HG02938 (cell line): ENCODE measurements at regions not wholly inside any gene's neighbourhood (a gene's known extent, or its start where the extent isn't known, plus 50 kb on each side); places are given as distances from the start of the nearest gene placed in this dataset.
"Not testable (repeated sequence)": the region's sequence is repeated elsewhere in the genome, so short reads cannot be mapped to it uniquely, and the experiment has no call there.

ENCODE experiments used
- ATAC-seq: cut with Tn5 transposase; IDR thresholded peaks from one replicate; pipeline ENCODE4 v1.9.1; 2021; ENCODE audit warnings: mild to moderate bottlenecking, moderate library complexity; ENCODE audit not compliant: unreplicated experiment

- ATAC-seq: no peak
Measured at GRCh38 chr2:150120326-150120955, 367.0 kb downstream of the RND3 start.

DNA sequence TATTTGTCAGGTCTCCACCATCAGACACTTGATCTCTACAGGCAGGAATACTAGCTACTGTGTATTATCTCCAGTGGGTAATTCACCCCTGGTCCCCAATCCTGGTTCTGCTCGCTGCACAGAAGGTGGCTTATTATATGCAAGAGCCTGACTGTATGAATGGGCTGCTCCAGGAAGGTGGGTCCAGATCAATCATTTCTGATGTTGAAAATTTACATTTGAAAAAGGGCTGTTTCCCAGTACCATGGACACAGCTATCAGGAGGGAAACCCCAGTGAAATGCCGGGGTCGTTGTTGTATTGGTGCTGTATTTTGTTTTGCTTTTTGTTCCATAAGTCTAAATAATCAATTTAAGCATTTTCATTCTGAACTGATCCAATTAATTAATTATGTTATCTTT is 367.6 kb downstream of the RND3 start:
- no peak for ATAC-seq

DNA sequence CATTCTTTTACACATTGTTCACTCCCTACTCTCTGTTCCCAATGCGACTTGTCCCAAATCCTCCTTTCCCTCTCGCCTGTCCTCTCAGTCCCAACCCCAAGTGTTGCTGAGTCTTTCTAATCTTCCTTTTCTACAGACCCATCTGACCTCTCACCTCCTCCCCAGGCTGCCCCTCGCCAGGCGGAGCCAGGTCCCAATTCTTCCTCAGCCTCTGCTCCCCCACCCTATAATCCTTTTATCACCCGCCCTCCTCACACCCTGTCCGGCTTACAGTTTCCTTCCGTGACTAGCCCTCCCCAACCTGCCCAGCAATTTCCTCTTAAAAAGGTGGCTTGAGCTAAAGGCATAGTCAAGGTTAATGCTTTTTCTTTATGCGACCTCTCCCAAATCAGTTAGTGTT is 373.4 kb downstream of the RND3 start:
- ATAC-seq: not testable (repeated sequence)

GRCh38 chr2:150110548-150110947 is 376.9 kb downstream of the RND3 start:
- no peak for ATAC-seq

DNA sequence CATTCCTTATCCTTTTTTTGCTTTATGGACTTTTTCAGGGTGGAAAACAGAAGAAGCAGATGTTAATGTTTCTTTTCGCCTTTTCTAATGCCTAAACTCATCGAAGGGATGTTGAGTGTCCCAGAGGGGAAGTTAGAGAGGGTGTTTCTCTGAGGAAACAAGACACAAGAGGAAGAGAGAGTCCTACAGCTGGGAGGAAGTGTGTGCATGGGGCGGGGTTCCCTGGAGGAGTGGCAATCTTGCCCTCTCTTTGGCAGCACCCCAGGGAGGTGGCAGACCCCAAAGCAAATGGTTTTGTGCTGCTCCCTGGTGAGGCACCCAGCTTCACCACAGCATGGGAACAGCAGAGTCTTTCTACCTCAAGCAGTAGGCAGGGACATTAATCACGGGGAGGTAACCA is 377.6 kb downstream of the RND3 start:
- no peak for ATAC-seq

DNA sequence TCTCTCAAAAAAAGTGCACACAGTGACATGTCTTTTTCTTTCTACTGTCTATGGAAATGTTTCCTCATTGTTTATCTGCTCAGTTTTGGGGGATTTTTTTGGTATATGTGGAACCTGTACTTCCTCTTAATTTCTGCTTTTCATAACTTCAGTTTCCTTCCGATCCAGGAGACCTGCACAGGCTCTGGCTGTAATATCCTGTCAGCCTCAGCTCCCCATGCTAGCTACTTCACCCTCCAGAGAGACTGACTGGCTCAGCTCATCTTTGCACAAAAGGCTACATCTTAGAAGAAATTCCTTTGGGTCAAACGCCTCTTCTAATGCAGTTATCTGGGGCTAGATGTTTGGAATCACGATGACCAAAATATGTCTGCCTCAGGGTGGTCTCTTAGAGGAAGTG is 378.4 kb downstream of the RND3 start:
- ATAC-seq: no peak

DNA sequence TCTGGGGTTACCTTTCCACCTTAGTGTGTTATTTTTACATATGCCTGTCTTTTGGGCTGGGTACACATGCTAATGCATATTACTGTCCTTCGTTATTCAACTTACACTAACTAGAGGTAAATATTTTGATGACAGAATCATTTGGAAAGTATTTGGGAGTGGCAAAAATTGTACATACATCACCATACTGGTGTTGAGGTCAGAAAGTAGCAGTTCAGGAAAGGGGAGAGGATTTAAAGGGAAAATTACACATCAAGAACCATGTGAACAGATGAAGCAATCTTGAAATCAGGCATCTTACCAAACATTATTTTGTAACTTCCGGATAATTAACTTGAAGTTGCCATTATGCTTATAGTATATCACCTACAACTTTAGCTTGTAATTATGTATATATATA is 379.7 kb downstream of the RND3 start:
- ATAC-seq: no peak

- ATAC-seq: no peak
Measured at GRCh38 chr2:150107170-150107569, 380.3 kb downstream of the RND3 start.

- no peak for ATAC-seq
Measured at GRCh38 chr2:150101947-150102346, 385.5 kb downstream of the RND3 start.

DNA sequence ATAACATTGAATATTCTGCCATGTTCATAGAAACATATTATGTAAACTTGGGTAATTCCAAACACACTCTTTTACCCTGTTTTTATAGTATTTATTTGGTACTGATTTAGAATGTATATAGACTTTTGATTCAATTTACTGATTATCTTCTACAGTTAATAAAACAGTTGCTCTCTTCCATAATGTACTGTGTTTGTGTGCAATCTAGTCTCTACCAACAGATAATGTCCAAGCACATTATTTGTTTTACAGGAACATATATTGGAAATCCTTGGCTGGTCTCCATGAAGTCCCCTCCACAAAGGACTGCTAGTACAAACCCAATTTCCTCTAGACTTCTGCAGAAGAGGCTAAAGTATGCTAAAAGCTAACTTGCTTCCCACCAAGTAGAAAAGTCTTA is 386.6 kb downstream of the RND3 start:
- ATAC-seq: no peak

GRCh38 chr2:150100336-150100735 is 387.1 kb downstream of the RND3 start:
- ATAC-seq: no peak

- no peak for ATAC-seq
Measured at GRCh38 chr2:150099805-150100204, 387.7 kb downstream of the RND3 start.

- no peak for ATAC-seq
Measured at GRCh38 chr2:150097901-150098531, 389.5 kb downstream of the RND3 start.

GRCh38 chr2:150097402-150097801 is 390.1 kb downstream of the RND3 start:
- ATAC-seq: no peak

- ATAC-seq: no peak
Measured at GRCh38 chr2:150095361-150096095, 391.9 kb downstream of the RND3 start.

GRCh38 chr2:150091846-150092245 is 395.6 kb downstream of the RND3 start:
- no peak for ATAC-seq

- no peak for ATAC-seq
Measured at GRCh38 chr2:150090031-150090430, 397.4 kb downstream of the RND3 start.

DNA sequence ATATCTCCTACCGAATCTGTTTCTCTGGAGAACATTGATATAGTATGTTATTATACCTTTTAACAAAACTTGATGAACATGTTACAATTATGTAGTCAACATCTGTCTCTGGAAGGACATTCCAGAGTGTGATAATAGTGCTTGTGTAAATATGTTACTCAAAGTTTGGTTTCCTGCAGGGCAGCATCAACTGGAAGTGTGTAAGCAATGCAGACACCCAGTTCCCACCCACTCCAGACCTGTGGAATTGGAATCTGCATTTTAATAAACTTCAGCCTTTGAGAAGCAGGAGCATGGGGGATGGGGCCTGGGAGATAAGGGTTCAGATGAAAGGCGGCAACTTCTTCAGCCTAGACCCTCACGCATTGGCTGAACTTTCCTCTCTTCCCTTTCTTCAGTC is 398.9 kb downstream of the RND3 start:
- ATAC-seq: no peak

DNA sequence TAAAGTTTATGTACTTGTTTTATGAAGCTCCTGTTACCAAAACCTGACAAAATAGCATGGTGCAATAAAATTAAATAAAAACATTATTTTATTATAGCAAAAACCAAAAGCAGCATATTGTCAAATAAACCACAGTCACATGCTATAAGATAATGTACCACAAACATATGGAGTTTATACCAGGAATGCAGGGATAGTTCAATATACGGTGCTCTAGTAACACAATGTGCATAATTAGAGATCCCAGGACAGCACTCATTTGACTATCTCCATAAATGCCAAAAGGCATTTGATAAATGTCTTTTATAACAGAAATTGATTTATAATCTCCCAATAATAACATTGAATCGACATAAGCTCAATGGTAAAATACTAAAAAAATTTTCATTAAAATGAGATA is 402.0 kb downstream of the RND3 start:
- no peak for ATAC-seq

GRCh38 chr2:150081775-150082481 is 405.5 kb downstream of the RND3 start:
- no peak for ATAC-seq

GRCh38 chr2:150076281-150076680 is 411.2 kb downstream of the RND3 start:
- ATAC-seq: no peak

- no peak for ATAC-seq
Measured at GRCh38 chr2:150075831-150076230, 411.6 kb downstream of the RND3 start.
